OCI-LY3 (cell line): ENCODE measurements at regions not wholly inside any gene's neighbourhood (a gene's known extent, or its start where the extent isn't known, plus 50 kb on each side); places are given as distances from the start of the nearest gene placed in this dataset.

ENCODE experiments used
- H2AFZ ChIP-seq: fragments of 200-600, 300-600 bp; shearing (Covaris generic); 2 replicates; pipeline ENCODE4 v1.6.0; 2014; ENCODE audit warnings: antibody characterized with exemption, low read depth, low read length
- H3K27ac ChIP-seq: fragments of 200-600, 300-600 bp; sonication (generic); 2 replicates; pipeline ENCODE4 v1.5.1; 2014; ENCODE audit warnings: mild to moderate bottlenecking, low read length, moderate library complexity, mixed read lengths
- H3K27me3 ChIP-seq: fragments of 200-600, 300-600 bp; sonication (generic); 2 replicates; pipeline ENCODE4 v1.6.1; 2014; ENCODE audit warnings: low read depth, low read length, mixed read lengths
- H3K36me3 ChIP-seq: fragments of 200-600, 300-600 bp; sonication (generic); replicated peaks from 2 replicates; pipeline ENCODE3; 2014; ENCODE audit warnings: low read depth, low read length, mixed read lengths
- H3K4me1 ChIP-seq: fragments of 300-600, 200-600 bp; sonication (generic); 2 replicates; pipeline ENCODE4 v1.6.1; 2014; ENCODE audit warnings: low read length, mixed read lengths
- H3K4me2 ChIP-seq: fragments of 200-600, 300-600 bp; sonication (generic); 2 replicates; pipeline ENCODE4 v1.6.1; 2014; ENCODE audit warnings: low read length, mixed read lengths
- H3K4me3 ChIP-seq: fragments of 300-600, 200-600 bp; sonication (generic); 2 replicates; pipeline ENCODE4 v1.5.1; 2014; ENCODE audit warnings: antibody characterized with exemption, mild to moderate bottlenecking, low read length, moderate library complexity
- H3K79me2 ChIP-seq: fragments of 300-600, 200-600 bp; shearing (Covaris generic); 2 replicates; pipeline ENCODE4 v1.6.1; 2014; ENCODE audit warnings: mild to moderate bottlenecking, low read length, mixed read lengths
- H3K9ac ChIP-seq: fragments of 300-600, 200-600 bp; shearing (Covaris generic); 2 replicates; pipeline ENCODE4 v1.6.0; 2014; ENCODE audit warnings: mild to moderate bottlenecking, low read length, moderate library complexity
- H3K9me3 ChIP-seq: fragments of 200-600, 300-600 bp; shearing (Covaris generic); 2 replicates; pipeline ENCODE4 v1.6.1; 2014; ENCODE audit warnings: low read length, mixed read lengths; ENCODE audit not compliant: insufficient read depth
- H4K20me1 ChIP-seq: fragments of 200-600, 300-600 bp; sonication (generic); 2 replicates; pipeline ENCODE4 v1.6.1; 2016; ENCODE audit warnings: low read length, mixed read lengths; ENCODE audit not compliant: insufficient read depth
- CTCF ChIP-seq: fragments of 200-600, 300-600 bp; sonication (generic); IDR thresholded peaks from 2 replicates; pipeline ENCODE4 v1.5.1; 2014; ENCODE audit warnings: antibody characterized with exemption, low read length, low read depth
- EZH2phosphoT487 ChIP-seq: fragments of 200-600 bp; shearing (Covaris generic); IDR thresholded peaks from 2 replicates; pipeline ENCODE4 v1.6.1; 2018; ENCODE audit warnings: antibody characterized with exemption, mixed run types, low read depth

- Histone ChIP-seq H2AFZ (no peak overlapping the region), H3K4me1 (peaks cover 16% of the 10 kb centered on the region), H4K20me1 (peaks cover 56% of the 10 kb centered on the region), H3K9me3 (no peaks in the 10 kb centered on the region), H3K36me3 (no peaks in the 10 kb centered on the region), H3K4me2 (no peak overlapping the region), H3K27me3 (peaks cover 63% of the 10 kb centered on the region), H3K79me2 (no peaks in the 10 kb centered on the region), H3K27ac (no peak overlapping the region), H3K4me3 (no peak overlapping the region), H3K9ac (no peak overlapping the region)
- TF ChIP-seq CTCF (no peak), EZH2phosphoT487 (no peak)
Observed at GRCh38 chr22:48448821-48449220, 1378.9 kb downstream of the BRD1 start.

- H3K79me2 ChIP-seq = no peaks in the 10 kb centered on the region
- no peak overlapping the region for H3K4me3 ChIP-seq
- no peaks in the 10 kb centered on the region for H3K9me3 ChIP-seq
- no peak overlapping the region for H3K27ac ChIP-seq
- H2AFZ ChIP-seq = no peak overlapping the region
- peaks cover 18% of the 10 kb centered on the region for H3K4me1 ChIP-seq
- peaks cover 65% of the 10 kb centered on the region for H4K20me1 ChIP-seq
- H3K4me2 ChIP-seq = no peak overlapping the region; the same call in 1 of the 2 replicates
- no peaks in the 10 kb centered on the region for H3K36me3 ChIP-seq
- no peak overlapping the region for H3K9ac ChIP-seq
- TF ChIP-seq EZH2phosphoT487 (no peak), CTCF (no peak)
- peaks cover 81% of the 10 kb centered on the region for H3K27me3 ChIP-seq
Observed at GRCh38 chr22:48445113-48445827, 1382.4 kb downstream of the BRD1 start.

- H2AFZ ChIP-seq = no peak overlapping the region
- H3K36me3 ChIP-seq = no peaks in the 10 kb centered on the region
- TF ChIP-seq EZH2phosphoT487 (peak; percentile 94), CTCF (no peak)
- H3K9me3 ChIP-seq = no peaks in the 10 kb centered on the region
- H3K27me3 ChIP-seq = peaks cover 79% of the 10 kb centered on the region
- H3K4me2 ChIP-seq = peak overlapping the region; percentile 50
- peaks cover 63% of the 10 kb centered on the region for H4K20me1 ChIP-seq
- 0 out of 2 replicates have a peak overlapping the region, but pooled peaks have one; percentile 5 for H3K4me3 ChIP-seq
- peaks cover 14% of the 10 kb centered on the region for H3K4me1 ChIP-seq
- no peaks in the 10 kb centered on the region for H3K79me2 ChIP-seq
- H3K27ac ChIP-seq = no peak overlapping the region
- no peak overlapping the region for H3K9ac ChIP-seq
Observed at GRCh38 chr22:48444320-48445112, 1383.2 kb downstream of the BRD1 start.

- H3K4me2 ChIP-seq = peak overlapping the region; percentile 21; the same call in 1 of the 2 replicates
- no peak overlapping the region for H2AFZ ChIP-seq
- peaks cover 68% of the 10 kb centered on the region for H4K20me1 ChIP-seq
- H3K4me1 ChIP-seq = peaks cover 14% of the 10 kb centered on the region
- H3K9ac ChIP-seq = no peak overlapping the region
- no peak overlapping the region for H3K4me3 ChIP-seq
- no peaks in the 10 kb centered on the region for H3K36me3 ChIP-seq
- H3K27me3 ChIP-seq = peaks cover 76% of the 10 kb centered on the region
- no peaks in the 10 kb centered on the region for H3K79me2 ChIP-seq
- no peak overlapping the region for H3K27ac ChIP-seq
- no peaks in the 10 kb centered on the region for H3K9me3 ChIP-seq
- no peak for TF ChIP-seq CTCF
- no peak for TF ChIP-seq EZH2phosphoT487
Observed at GRCh38 chr22:48443680-48444079, 1384.0 kb downstream of the BRD1 start.
